ENCODE measurements at regions not wholly inside any gene's neighbourhood (a gene's known extent, or its start where the extent isn't known, plus 50 kb on each side); places are given as distances from the start of the nearest gene placed in this dataset.

GRCh38 chr5:14090755-14091154 is 52.4 kb upstream of the TRIO start:
- no peak for DNase-seq (ENCODE audit: low read depth)

GRCh38 chr5:14090290-14090689 is 52.9 kb upstream of the TRIO start:
- no peak for DNase-seq (ENCODE audit: low read depth)

- DNase-seq (ENCODE audit: low read depth): no peak
These were observed 53.9 kb upstream of the TRIO start for GRCh38 chr5:14089198-14089597.

GRCh38 chr5:14086261-14086660 is 56.9 kb upstream of the TRIO start:
- no peak for DNase-seq (ENCODE audit: low read depth)

- DNase-seq (ENCODE audit: low read depth): no peak
These were observed 60.2 kb upstream of the TRIO start for GRCh38 chr5:14082973-14083372.

GRCh38 chr5:14082523-14082922 is 60.6 kb upstream of the TRIO start:
- no peak for DNase-seq (ENCODE audit: low read depth)

GRCh38 chr5:14081791-14082190 is 61.4 kb upstream of the TRIO start:
- no peak for DNase-seq (ENCODE audit: low read depth)

GRCh38 chr5:14078716-14079115 is 64.4 kb upstream of the TRIO start:
- no peak for DNase-seq (ENCODE audit: low read depth)

- no peak for DNase-seq (ENCODE audit: low read depth)
These were observed 65.6 kb upstream of the TRIO start for GRCh38 chr5:14077501-14077900.

- no peak for DNase-seq (ENCODE audit: low read depth)
These were observed 66.6 kb upstream of the TRIO start for GRCh38 chr5:14076561-14076960.

- DNase-seq (ENCODE audit: low read depth): no peak
These were observed 67.2 kb upstream of the TRIO start for GRCh38 chr5:14075937-14076336.

GRCh38 chr5:14071433-14071832 is 71.7 kb upstream of the TRIO start:
- no peak for DNase-seq (ENCODE audit: low read depth)

- DNase-seq (ENCODE audit: low read depth): no peak
These were observed 74.1 kb upstream of the TRIO start for GRCh38 chr5:14069021-14069420.

- DNase-seq (ENCODE audit: low read depth): no peak
These were observed 75.0 kb upstream of the TRIO start for GRCh38 chr5:14068136-14068535.

GRCh38 chr5:14066326-14066725 is 76.8 kb upstream of the TRIO start:
- no peak for DNase-seq (ENCODE audit: low read depth)

- DNase-seq (ENCODE audit: low read depth): no peak
These were observed 78.3 kb upstream of the TRIO start for GRCh38 chr5:14064841-14065240.

GRCh38 chr5:14063691-14064090 is 79.5 kb upstream of the TRIO start:
- no peak for DNase-seq (ENCODE audit: low read depth)

- DNase-seq (ENCODE audit: low read depth): no peak
These were observed 80.0 kb upstream of the TRIO start for GRCh38 chr5:14063138-14063537.

- peak; percentile 28 for DNase-seq (ENCODE audit: low read depth)
These were observed 81.0 kb upstream of the TRIO start for GRCh38 chr5:14062178-14062577.

- no peak for DNase-seq (ENCODE audit: low read depth)
These were observed 82.0 kb upstream of the TRIO start for GRCh38 chr5:14061106-14061505.

GRCh38 chr5:14060218-14060617 is 82.9 kb upstream of the TRIO start:
- no peak for DNase-seq (ENCODE audit: low read depth)

- no peak for DNase-seq (ENCODE audit: low read depth)
These were observed 83.3 kb upstream of the TRIO start for GRCh38 chr5:14059810-14060209.

- no peak for DNase-seq (ENCODE audit: low read depth)
These were observed 85.9 kb upstream of the TRIO start for GRCh38 chr5:14057289-14057688.

GRCh38 chr5:14056039-14056438 is 87.1 kb upstream of the TRIO start:
- DNase-seq (ENCODE audit: low read depth): no peak

All from stromal cell of bone marrow (primary cell).